Kidney (tissue), 13 donors: ENCODE measurements at regions not wholly inside any gene's neighbourhood (a gene's known extent, or its start where the extent isn't known, plus 50 kb on each side); places are given as distances from the start of the nearest gene placed in this dataset.

Experiments used
- DNase-seq, 5 donors: peaks; one replicate each; pipeline ENCODE4 v3.0.0-alpha.2; 2013 to 2020
- FAIRE-seq: peaks from 2 replicates; lab custom pipeline; 2012; peaks lifted over from hg19 to GRCh38; lab: Jason Lieb, UNC
- H3K27ac ChIP-seq, 2 donors: one replicate each; pipeline ENCODE4 v1.7.0; 2013; ENCODE audit warnings: low read depth in 2 of 2, low read length in 2 of 2, inconsistent platforms in 1 of 2
- H3K27me3 ChIP-seq: one replicate; pipeline ENCODE4 v1.7.1; 2013; ENCODE audit warnings: low read length, inconsistent platforms; ENCODE audit not compliant: control insufficient read depth, insufficient read depth
- H3K36me3 ChIP-seq, 3 donors: one replicate each; pipeline versions ENCODE4 v1.7.0 to v1.7.1; 2013; ENCODE audit warnings: low read length in 3 of 3, control low read depth in 1 of 3, inconsistent platforms in 1 of 3; ENCODE audit not compliant: insufficient read depth in 3 of 3, control insufficient read depth in 2 of 3
- H3K4me1 ChIP-seq, 3 donors: one replicate each; pipeline versions ENCODE4 v1.7.0 to v1.7.1; 2013; ENCODE audit warnings: low read length in 3 of 3, inconsistent platforms in 1 of 3, low read depth in 1 of 3; ENCODE audit not compliant: control insufficient read depth in 2 of 3, insufficient read depth in 2 of 3
- H3K4me3 ChIP-seq, 3 donors: one replicate each; pipeline versions ENCODE4 v1.7.0 to v1.8.1; 2013; ENCODE audit warnings: low read length in 3 of 3, control low read depth in 1 of 3, inconsistent platforms in 1 of 3
- H3K9ac ChIP-seq, 3 donors: one replicate each; pipeline versions ENCODE4 v1.7.0 to v1.7.1; 2013; ENCODE audit warnings: low read length in 3 of 3, control low read depth in 1 of 3, inconsistent platforms in 1 of 3
- H3K9me3 ChIP-seq, 3 donors: one replicate each; pipeline versions ENCODE4 v1.7.0 to v1.7.1; 2013; ENCODE audit warnings: low read length in 3 of 3, control low read depth in 1 of 3, inconsistent platforms in 1 of 3; ENCODE audit not compliant: control insufficient read depth in 2 of 3, insufficient read depth in 1 of 3
- CTCF ChIP-seq: IDR thresholded peaks from 3 replicates; pipeline ENCODE4 v1.5.1; 2012; ENCODE audit warnings: mild to moderate bottlenecking, moderate library complexity, borderline replicate concordance; ENCODE audit not compliant: insufficient read depth; ENCODE audit errors: extremely low read depth
- intact Hi-C: fragments of 100-400 bp; cut with DNase I; formaldehyde crosslinking; loops from one replicate; pipeline ENCODE4 v1.11.1; 2022
- donor health status: control.
- donor health status: control.
- donor health status: control.
- donor health status: control.
- donor health status: control.
- donor health status: DM: yes; HTN: yes; CAD: no.
- donor health status: Normal renal cell carcinoma (clear cell type).

- H3K9me3 ChIP-seq = no peaks in the 10 kb centered on the region
- FAIRE-seq = no peak
- no peak for TF ChIP-seq CTCF
These were observed 1277.3 kb downstream of the SLITRK5 start for GRCh38 chr13:88948501-88948900.

GRCh38 chr13:88958821-88959220 is 1287.7 kb downstream of the SLITRK5 start:
- Histone ChIP-seq H3K4me3 (no peak overlapping the region), H3K36me3 (no peaks in the 10 kb centered on the region), H3K27ac (no peak overlapping the region), H3K4me1 (no peaks in the 10 kb centered on the region), H3K9me3 (no peaks in the 10 kb centered on the region), H3K9ac (no peak overlapping the region), H3K27me3 (no peaks in the 10 kb centered on the region)
- intact Hi-C loops = no loop called here
- no peak for TF ChIP-seq CTCF
- DNase-seq = peak in 2 of 5 donors; percentile 7 to 23
- FAIRE-seq = no peak

More at GRCh38 chr13:88948501-88948900, 1277.3 kb downstream of the SLITRK5 start:
- DNase-seq = no peak
- Histone ChIP-seq H3K9ac (no peak overlapping the region), H3K4me3 (no peak overlapping the region), H3K27ac (no peak overlapping the region), H3K27me3 (no peaks in the 10 kb centered on the region), H3K36me3 (no peaks in the 10 kb centered on the region), H3K4me1 (no peaks in the 10 kb centered on the region)
- intact Hi-C loops = no loop called here

DNA sequence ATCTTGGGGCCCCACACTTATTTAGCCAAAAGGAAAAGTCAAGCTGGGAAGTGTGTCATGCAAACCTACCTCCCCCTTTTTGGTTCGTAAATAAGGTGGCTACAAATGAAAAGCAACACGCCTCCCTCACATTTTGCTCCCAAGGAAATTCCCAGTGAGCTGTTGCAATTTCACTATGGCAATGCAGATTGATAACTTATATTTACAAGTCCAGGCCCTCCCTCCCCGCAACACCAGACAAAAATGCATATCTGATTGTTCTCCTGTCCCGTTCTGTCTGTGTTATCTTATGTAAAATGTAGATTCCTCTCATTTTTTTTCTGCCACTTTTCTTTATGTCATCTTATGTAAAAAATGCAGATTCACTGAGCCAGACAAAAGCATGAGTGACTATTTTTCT is 1305.3 kb downstream of the SLITRK5 start:
- no peaks in the 10 kb centered on the region for H3K27me3 ChIP-seq
- no peak overlapping the region for H3K9ac ChIP-seq
- FAIRE-seq (no peak), DNase-seq (no peak)
- H3K4me1 ChIP-seq = no peaks in the 10 kb centered on the region
- no peak overlapping the region for H3K27ac ChIP-seq
- no peak for TF ChIP-seq CTCF
- intact Hi-C loops = no loop called here
- no peak overlapping the region for H3K4me3 ChIP-seq
- H3K36me3 ChIP-seq = no peaks in the 10 kb centered on the region
- H3K9me3 ChIP-seq = no peaks in the 10 kb centered on the region

DNA sequence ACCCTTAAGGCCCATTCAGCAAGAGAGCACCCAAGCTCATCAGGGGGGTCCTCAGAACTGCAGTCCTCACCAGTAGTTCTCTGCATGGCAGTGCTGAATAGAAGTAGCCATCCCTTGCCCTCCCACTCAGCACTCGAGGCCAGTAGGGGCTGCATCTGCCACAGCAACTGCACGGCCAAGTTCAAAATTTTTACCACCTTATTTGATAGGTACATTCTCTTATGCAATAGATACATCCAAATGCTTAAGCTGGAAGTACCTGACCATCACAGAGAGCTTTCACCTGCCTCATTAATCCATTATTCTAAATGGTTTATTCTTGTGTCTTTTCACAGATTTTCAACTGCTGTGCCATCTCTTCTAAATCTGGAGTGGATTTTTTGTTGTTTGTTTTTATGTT is 1307.4 kb downstream of the SLITRK5 start:
- DNase-seq (no peak), FAIRE-seq (no peak)
- Histone ChIP-seq H3K36me3 (no peaks in the 10 kb centered on the region), H3K4me1 (no peaks in the 10 kb centered on the region), H3K27ac (no peak overlapping the region), H3K4me3 (no peak overlapping the region), H3K27me3 (no peaks in the 10 kb centered on the region), H3K9ac (no peak overlapping the region), H3K9me3 (no peaks in the 10 kb centered on the region)
- TF ChIP-seq CTCF = no peak
- intact Hi-C loops = no loop called here
